NCI-H2081 (cell line): ENCODE measurements at regions not wholly inside any gene's neighbourhood (a gene's known extent, or its start where the extent isn't known, plus 50 kb on each side); places are given as distances from the start of the nearest gene placed in this dataset.
"Not testable (repeated sequence)": the region's sequence is repeated elsewhere in the genome, so short reads cannot be mapped to it uniquely, and the experiment has no call there.

Experiments
- DNase-seq, 2 experiments: peaks; one replicate each; lab custom pipeline; 2025; lab: John Stamatoyannopoulos, UW

DNA sequence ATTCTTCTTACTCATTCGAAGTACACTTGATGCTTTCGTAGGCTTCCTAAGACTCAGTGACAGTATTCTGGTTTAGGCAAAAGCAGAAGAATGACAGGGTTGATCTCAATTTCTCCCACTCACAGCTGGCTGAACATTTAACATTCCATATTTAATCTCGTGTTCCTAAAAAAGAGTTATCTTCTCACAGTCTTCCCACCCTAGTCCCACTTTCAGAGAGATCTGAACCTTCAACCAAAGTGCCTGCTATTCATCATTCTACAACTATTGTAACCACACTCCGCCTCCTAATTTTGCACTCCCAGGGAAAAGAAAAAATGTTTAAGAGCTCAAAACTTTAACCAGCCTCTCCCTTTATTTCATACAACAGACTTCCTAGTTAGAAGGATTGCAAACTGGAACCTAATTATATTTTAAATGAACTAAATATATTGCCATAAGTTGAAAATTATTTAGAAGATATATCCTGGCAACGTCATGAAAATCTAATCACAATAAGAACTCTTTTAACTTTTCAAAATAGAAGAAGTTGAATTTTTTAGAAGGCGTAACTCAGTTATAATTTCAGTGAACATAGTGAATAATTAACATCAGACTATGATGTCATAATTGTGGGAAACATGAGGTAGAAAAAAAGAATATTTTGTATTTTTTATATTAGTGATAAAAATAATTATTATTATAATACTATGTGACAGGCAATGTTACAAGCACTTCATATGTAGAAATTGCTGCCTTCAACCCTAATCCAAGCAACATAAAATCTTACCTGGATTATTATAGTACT lies 540.9 kb upstream of the ADGRL2 start:
- no peak for DNase-seq

DNA sequence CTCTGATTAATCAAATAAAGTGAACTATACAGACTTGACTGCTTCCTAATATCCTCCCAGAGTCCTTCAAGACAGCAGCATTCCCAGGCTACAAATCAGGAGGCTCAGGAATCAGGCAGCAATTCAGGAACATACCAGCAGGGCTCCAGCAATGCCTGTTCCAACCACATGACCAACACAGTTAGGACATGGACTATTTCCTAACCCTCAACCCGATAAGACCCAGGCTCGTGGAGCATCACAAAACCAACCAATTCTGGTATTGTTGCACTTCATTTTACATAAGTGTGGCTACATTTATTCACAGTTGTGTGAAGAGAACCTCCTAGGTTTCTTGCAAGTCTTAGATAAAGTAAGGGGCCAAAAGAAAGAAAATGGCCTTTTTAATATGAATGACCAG lies 546.2 kb upstream of the ADGRL2 start:
- no peak for DNase-seq

DNA sequence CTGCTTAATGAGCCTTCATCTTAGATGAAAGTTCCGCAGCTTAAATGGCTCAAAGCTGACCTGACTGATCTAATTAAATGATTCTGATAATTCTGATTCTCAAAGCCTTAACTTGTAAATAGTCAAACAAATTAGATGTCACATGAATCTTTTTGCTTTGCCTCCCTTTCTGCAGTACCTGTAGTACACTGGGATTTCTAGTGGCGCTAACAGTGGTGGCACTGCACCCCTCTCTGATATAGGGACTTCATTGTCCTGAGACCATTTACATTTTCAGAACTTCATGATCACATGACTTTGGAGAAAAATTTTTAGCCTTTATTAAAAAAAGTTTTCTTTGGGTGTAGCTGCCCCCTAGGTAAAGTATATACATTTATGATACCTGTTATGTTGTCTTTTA lies 546.7 kb upstream of the ADGRL2 start:
- DNase-seq = no peak

DNA sequence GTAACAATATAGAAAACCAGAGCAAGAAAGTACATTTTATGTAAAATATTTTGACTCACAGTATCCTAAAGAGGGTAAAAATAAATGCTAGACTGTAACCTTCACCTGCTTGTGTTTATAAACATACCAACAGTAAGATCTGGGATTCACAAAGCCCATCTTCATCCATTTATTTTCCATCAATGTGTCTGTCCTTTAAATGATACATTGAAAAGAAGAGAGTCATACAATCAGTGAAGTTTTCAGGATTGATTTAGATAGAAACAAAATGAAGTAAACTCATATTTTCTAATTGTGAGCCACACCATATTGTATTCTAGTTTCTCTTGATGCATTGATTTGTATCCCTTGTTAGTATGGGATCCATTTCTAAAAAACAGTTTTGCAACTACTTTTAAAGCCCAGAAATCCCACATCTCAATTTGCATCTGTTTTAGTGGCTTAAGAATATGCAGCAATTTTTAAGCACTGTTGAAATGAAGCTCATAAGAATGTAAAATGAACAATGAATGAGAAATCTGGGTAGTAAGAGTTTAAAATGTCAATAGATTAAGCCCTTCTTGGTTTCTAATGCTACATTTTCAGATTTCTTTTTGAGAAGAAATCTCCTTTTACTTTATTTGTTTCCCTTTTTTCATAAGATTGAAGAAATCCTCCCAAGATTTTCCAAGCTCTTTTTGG lies 548.1 kb upstream of the ADGRL2 start:
- DNase-seq = no peak

DNA sequence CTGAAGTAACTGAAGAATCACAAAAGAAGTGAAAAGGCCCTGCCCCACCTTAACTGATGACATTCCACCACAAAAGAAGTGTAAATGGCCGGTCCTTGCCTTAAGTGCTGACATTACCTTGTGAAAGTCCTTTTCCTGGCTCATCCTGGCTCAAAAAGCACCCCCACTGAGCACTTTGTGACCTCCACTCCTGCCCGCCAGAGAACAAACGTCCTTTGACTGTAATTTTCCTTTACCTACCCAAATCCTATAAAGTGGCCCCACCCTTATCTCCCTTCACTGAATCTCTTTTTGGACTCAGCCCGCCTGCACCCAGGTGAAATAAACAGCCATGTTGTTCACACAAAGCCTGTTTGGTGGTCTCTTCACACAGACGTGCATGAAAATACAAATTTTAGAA lies 549.9 kb upstream of the ADGRL2 start:
- not testable (repeated sequence) for DNase-seq

DNA sequence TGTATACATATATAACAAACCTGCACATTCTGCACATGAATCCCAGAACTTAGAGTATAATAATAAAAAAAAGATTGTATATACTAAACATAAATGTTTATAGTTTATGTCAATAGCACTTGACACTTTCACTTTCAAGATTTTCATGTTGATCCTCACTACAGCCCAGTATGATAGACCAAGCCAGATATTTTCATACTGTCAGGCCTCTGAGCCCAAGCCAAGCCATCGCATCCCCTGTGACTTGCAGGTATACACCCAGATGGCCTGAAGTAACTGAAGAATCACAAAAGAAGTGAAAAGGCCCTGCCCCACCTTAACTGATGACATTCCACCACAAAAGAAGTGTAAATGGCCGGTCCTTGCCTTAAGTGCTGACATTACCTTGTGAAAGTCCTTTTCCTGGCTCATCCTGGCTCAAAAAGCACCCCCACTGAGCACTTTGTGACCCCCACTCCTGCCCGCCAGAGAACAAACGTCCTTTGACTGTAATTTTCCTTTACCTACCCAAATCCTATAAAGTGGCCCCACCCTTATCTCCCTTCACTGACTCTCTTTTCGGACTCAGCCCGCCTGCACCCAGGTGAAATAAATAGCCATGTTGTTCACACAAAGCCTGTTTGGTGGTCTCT lies 555.5 kb upstream of the ADGRL2 start:
- DNase-seq = not testable (repeated sequence)

DNA sequence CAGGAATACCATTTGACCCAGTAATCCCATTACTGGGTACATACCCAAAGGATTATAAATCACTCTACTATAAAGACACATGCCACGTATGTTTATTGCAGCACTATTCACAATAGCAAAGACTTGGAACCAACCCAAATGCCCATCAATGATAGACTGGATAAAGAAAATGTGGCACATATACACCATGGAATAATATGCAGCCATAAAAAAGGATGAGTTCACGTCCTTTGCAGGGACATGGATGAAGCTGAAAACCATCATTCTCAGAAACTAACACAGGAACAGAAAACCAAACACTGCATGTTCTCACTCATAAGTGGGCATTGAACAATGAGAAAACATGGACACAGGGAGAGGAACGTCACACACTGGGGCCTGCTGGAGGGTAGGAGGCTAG lies 556.1 kb upstream of the ADGRL2 start:
- DNase-seq = not testable (repeated sequence)

DNA sequence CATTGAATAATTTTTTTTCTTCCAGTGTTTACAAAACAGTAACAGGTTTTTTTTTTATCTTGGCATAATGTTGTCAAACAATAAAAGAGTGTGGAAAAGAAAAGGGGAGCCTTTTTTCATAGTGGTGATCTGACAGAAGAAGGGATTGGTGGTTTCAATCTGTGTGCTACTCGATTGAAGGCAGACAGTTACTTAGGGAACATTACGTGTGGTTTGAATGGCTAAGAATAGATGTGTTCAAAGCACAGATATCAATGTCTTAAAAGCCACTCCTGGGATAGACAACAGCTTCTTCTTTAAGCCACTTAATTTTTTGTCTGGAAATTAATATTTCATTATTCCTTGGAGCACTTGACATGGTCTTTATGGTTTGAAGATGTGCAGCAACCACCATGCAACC lies 558.6 kb upstream of the ADGRL2 start:
- DNase-seq = no peak

DNA sequence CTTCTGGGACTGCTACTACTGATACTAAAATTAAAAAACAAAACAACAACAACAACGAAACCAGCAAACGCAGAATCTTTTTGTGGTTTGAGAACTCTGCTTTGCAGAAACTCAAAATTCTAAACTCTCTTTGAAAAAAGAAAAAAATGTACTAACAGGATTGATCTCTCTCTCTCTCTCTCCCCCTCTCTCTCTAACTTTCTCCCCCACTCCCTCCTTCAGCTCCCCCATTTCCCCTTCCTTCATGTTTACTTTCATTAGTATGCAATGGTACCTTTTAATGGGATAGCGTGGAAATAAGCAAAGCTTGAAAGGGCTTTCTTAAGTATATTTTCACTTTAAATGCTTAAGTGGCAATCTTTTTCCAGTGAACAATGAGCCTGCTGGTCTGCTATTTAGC lies 562.6 kb upstream of the ADGRL2 start:
- DNase-seq = no peak

DNA sequence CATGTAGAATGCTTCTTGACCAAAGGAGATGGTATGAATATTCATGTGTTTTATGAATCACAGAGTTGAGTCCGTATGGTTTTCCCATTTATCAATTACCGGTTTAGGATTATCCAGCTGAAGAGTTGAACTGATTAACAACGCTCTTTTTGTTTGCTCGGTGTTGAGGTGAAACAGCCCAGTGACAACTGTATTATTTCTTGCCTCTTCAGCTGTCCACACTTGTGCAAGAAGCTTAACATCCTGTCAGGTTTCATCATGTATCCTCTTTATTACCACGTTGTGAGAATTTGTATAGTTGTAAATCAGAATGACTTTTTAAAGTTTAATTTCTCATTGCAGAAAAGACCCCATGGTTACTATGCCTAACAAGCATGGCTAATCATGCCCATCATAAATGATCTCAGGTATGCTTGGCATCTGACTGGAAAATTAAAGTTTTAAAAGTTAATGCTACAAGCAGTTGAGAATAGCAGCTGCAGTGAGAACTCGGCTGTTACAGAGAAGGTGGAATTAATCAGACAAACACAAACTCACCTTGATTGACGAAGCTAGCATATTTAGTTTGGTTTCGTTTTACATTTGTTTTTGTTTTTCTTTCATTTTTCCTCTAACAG lies 563.2 kb upstream of the ADGRL2 start:
- DNase-seq = no peak

DNA sequence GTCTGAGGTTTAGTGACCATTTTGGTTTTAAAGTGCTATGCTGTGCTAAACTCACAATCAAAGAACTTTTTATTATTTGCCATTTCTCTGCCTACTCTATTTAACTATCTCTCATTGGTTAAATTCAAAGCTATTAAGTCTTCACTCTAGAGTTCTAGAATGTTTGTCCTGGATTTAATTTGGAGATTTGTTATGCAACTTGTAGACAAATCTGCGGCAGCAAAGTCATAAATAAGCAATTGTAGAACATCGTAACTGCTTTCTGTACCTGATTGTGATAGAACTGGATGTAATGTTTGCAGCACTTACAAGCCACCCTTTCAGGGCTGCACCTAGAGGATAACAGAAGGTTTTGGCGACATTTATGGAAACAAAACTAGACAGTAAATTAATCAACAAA lies 566.5 kb upstream of the ADGRL2 start:
- DNase-seq = no peak

DNA sequence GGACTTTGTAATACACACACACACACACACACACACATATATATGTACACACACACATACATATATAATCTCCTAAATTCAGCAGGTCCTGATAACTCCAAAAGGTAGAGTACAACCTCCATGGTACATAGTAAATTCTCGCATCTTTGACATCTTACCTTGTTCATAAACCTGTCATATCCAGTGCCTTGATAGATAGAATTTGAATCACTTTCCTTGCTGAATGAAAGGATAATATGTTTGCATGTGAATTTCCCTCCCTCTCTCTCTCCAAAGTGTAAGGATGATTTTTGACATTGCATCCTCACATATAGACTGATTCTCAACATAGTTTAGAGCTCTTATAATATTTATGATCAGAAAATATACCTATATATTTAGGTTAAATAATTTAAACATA lies 567.1 kb upstream of the ADGRL2 start:
- DNase-seq = no peak

DNA sequence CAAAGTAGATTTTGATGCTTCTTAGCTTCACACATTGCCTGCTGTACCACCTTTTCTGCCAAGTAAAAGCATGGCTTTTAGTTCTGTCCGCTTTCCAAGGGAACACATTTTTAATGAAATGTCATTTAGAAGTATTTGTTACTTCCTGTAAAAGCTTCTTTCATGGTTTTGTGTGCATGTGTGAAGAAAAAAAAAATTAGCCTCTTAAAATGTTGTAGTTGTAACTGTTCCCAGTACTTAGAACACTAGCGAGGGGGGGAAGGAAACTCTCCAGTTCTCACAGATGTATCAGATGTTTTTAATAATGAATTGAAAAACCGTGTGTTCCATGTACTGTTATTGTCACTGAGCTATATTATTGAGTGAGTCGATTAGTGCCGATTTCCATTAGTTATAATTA lies 568.3 kb upstream of the ADGRL2 start:
- no peak for DNase-seq

DNA sequence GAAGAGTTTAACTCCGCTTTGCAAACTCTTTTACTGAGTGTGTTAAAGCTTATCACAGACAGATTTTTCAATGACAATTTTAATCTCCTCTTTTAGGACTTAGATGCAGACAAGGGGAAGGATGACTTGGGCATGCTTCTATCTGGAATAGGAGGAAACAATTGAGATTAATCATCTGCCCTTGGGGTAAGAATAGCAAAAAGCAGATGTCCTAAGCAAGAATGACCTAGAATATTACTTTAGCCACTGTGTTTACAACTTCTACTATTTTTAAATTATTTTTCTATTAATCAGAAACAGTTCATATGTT lies 569.0 kb upstream of the ADGRL2 start:
- no peak for DNase-seq

DNA sequence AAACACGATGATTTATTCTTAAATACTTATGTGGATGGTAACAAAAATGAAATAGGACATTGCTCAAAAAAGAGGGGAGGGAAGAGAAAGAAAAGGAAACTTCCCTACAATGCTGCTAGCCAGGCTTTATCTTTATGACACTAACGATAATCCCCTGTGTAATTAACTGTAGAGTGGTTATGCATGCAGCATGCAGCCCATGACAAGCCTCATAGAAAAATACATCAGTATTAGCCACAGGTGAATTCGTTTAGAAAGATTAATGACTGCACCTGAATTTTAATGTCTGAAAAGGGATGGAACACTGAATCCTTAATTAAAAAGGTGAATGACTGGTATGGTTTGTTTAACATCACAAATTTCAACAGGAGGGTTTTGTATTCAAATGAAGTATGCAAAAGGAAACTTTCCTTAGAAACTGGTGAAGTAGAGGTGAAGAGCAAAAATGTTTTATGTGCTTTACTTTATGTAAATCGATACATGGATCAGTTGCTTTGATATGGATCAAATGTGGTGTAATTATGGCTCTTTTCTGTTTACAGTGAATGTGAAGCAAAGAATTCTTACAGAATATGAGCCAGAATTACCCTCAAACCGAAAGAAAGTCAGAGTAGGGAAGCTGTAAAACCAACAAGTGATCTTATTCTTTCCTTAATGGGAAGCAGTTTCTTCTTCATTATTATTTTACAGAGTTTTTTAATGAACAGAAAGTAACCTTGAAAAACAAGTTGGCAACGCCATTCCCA lies 569.6 kb upstream of the ADGRL2 start:
- DNase-seq = no peak

DNA sequence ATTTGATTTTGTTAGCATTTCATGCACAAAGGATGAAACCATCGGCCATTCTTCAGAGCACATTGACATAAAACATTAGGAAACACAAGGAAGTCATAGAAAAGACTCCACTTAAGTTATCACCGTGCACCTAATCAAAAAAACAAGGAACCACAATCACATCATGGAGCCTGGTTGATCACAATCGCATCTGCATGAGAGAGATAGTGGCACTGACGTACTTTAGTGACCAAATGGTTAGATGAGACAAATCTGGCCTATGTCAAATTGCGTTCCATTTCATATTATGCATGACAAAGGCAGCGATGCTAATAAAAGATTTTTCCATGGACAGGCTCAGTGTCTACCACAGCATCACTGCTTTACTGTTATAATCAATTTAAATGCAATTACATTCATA lies 571.8 kb upstream of the ADGRL2 start:
- no peak for DNase-seq

DNA sequence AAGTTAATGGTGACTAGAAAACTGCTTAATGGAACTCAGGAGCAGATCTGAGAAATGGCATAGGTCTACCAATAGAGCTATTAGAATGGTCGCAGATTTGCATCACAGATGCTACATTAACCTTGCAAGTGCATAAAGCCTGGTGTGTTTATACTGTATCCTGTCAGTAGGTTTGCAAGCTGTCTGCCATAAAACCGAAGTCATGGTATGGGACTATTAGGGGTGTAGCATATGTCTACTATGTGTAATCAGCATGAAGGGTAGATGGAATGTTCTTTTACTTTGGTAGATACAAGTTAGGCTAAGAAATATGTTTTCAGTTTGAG lies 574.2 kb upstream of the ADGRL2 start:
- no peak for DNase-seq

DNA sequence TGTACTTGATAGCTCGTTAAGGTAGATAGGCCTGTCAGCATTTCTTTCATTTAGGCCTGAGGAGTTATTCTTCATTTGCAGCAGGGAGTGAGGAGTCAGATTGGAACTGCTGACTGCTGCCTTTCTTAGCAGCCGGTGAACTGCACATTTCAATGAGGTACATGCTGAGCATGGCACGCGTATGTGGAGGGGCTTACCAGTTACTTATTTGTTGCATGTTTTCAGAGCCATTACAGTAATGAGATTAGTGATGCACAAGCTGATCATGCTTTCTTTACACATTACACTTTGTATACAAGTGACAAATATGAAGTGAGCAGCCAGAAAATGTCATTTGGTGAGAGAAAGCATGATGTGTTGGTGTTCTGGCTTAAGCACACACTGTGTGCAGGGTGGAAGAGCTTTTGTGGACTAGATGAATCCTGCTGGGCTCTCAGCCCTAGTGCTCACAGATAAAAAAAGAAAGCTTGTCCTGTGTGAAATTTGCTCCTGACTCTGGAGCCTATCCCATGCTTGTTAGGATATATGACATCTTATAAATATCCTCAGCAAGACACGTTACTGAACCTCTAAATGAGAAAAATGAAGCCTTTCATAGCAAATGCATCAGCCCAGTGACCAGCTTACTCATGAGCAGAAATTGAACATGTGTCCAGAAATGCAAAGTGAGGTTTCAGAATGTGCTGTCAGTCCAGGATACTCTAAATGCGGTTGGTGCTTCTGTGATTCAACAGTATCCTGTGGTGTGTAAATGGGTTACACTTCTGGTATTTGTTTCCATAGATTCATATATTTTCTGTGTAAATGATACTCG lies 574.7 kb upstream of the ADGRL2 start:
- no peak for DNase-seq

DNA sequence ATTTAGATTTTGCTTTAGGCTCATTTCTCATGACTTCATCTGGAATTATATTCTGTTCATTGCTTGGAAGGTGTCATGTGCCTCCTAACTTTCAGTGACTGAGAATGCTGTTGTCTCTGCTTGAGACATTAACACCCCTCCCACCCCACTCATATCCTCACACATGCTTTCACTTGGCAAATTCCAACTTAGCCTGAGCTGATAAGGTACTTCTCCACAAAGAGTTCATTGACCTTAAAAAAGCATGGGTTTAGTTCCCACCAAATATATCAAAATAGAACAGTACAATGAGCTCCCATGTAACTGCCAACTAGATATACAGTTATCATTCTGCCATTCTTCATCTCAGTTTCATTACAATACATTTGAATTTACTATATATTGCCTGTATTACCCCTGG lies 576.5 kb upstream of the ADGRL2 start:
- no peak for DNase-seq

DNA sequence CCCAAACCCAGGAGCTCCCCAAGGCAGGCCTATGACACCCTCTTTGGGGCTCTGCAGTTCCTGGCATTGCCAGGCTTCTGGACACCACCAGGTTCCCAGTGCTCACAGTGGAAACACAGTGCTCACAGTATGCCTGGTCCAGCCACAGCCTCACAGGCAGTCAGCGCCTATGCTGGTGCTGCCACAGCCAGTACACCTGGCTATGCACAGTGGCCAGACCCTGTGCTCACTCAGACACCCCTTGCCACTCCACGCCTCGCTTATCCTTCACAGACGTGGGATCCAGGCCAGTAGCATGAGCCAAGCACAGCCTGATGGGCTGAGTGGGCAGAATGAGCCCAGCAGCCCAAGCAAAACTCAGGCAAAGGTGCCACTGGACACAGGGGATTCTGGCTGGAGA lies 579.2 kb upstream of the ADGRL2 start:
- DNase-seq = no peak

DNA sequence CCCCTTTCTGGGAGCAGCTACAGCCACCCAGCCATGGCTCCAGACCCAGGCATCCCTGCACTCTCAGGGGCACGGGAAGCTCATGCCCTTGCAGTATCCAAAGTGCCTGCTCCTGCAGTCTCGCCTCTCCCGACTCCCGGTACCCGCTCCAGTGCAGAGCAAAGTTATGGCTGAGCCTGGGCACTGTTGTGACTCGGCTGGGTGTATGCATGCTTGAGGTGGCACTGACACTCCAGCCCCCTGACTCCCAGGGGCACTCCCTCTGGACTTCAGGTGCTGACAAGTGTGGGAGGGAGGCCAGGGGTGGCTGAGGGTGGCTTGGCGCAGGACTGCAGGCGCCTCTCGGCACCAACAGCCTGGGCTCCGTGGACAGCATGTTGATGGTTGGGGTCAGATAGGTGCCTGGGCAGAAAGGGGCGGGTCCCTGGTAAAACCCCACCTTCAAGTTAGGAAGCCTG lies 580.1 kb upstream of the ADGRL2 start:
- no peak for DNase-seq

DNA sequence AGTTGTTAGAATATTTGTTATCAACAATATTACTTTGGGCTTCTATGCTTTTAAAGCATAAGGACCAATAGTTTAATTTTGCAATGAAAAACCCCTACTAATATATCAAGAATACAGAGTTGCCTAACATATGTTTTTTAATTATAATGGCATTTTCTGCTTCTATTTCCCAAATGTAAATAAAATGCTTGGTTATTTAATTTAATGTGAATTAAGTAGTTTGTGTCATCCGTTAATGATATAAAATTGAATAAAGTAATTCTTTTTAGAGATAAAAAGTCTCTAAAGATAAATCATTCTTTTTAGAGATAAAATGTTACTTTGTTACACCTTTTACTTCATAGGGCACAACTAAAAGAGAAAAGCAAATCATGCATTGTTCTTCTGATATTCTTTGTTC lies 583.7 kb upstream of the ADGRL2 start:
- DNase-seq = no peak
